Type B pancreatic cell (in vitro differentiated cells): ENCODE measurements at regions not wholly inside any gene's neighbourhood (a gene's known extent, or its start where the extent isn't known, plus 50 kb on each side); places are given as distances from the start of the nearest gene placed in this dataset.

ENCODE experiments used
- DNase-seq: peaks from one replicate; pipeline ENCODE4 v3.0.0; 2021; ENCODE audit warnings: mixed read lengths; ENCODE audit not compliant: unreplicated experiment; ENCODE audit errors: extremely low spot score
- H3K27ac Mint-ChIP-seq: 2 replicates; pipeline ENCODE4 v1.8.0; 2021; ENCODE audit warnings: mild to moderate bottlenecking, mixed read lengths
- H3K27me3 Mint-ChIP-seq: 2 replicates; pipeline ENCODE4 v1.8.0; 2021; ENCODE audit warnings: mixed read lengths
- H3K36me3 Mint-ChIP-seq: 2 replicates; pipeline ENCODE4 v1.8.0; 2021; ENCODE audit warnings: mixed read lengths
- H3K4me1 Mint-ChIP-seq: one replicate; pipeline ENCODE4 v1.8.0; 2021; ENCODE audit warnings: mixed read lengths; ENCODE audit not compliant: unreplicated experiment
- H3K4me3 Mint-ChIP-seq: 2 replicates; pipeline ENCODE4 v1.8.0; 2021; ENCODE audit warnings: mild to moderate bottlenecking, mixed read lengths
- H3K9me3 Mint-ChIP-seq: 2 replicates; pipeline ENCODE4 v1.8.0; 2021; ENCODE audit warnings: mixed read lengths
- CTCF ChIP-seq: fragments of 200-600 bp; sonication (generic); conservative IDR thresholded peaks from 2 replicates; pipeline ENCODE4 v1.5.0; 2021; ENCODE audit warnings: antibody characterized with exemption, mild to moderate bottlenecking

GRCh38 chr18:64438178-64438577, 289.3 kb upstream of the LINC00305 start:
- no peak for DNase-seq
- Mint-ChIP-seq H3K4me3 (no peak overlapping the region), H3K27ac (no peak overlapping the region), H3K9me3 (peaks cover 5% of the 10 kb centered on the region), H3K36me3 (no peaks in the 10 kb centered on the region), H3K27me3 (no peaks in the 10 kb centered on the region), H3K4me1 (no peaks in the 10 kb centered on the region)
- TF ChIP-seq CTCF: no peak

- Mint-ChIP-seq H3K4me1 (no peaks in the 10 kb centered on the region), H3K27ac (no peak overlapping the region), H3K4me3 (no peak overlapping the region), H3K36me3 (no peaks in the 10 kb centered on the region), H3K9me3 (peaks cover 5% of the 10 kb centered on the region), H3K27me3 (no peaks in the 10 kb centered on the region)
- TF ChIP-seq CTCF: no peak
- no peak for DNase-seq
Observed at GRCh38 chr18:64436111-64436510, 287.2 kb upstream of the LINC00305 start.

GRCh38 chr18:64419156-64419555, 270.3 kb upstream of the LINC00305 start:
- Mint-ChIP-seq H3K9me3 (no peaks in the 10 kb centered on the region), H3K36me3 (no peaks in the 10 kb centered on the region), H3K27ac (no peak overlapping the region), H3K4me3 (no peak overlapping the region), H3K27me3 (no peaks in the 10 kb centered on the region), H3K4me1 (no peaks in the 10 kb centered on the region)
- no peak for DNase-seq
- no peak for TF ChIP-seq CTCF

GRCh38 chr18:64416990-64417389, 268.1 kb upstream of the LINC00305 start:
- no peak overlapping the region for H3K27ac Mint-ChIP-seq
- no peaks in the 10 kb centered on the region for H3K36me3 Mint-ChIP-seq
- no peaks in the 10 kb centered on the region for H3K27me3 Mint-ChIP-seq
- no peaks in the 10 kb centered on the region for H3K4me1 Mint-ChIP-seq
- TF ChIP-seq CTCF: no peak
- DNase-seq: no peak
- no peak overlapping the region for H3K4me3 Mint-ChIP-seq
- H3K9me3 Mint-ChIP-seq: no peaks in the 10 kb centered on the region

- H3K9me3 Mint-ChIP-seq: no peaks in the 10 kb centered on the region
- no peak overlapping the region for H3K27ac Mint-ChIP-seq
- H3K36me3 Mint-ChIP-seq: no peaks in the 10 kb centered on the region
- H3K27me3 Mint-ChIP-seq: no peaks in the 10 kb centered on the region
- H3K4me1 Mint-ChIP-seq: peaks cover 7% of the 10 kb centered on the region
- no peak for TF ChIP-seq CTCF
- H3K4me3 Mint-ChIP-seq: no peak overlapping the region
- DNase-seq: no peak
Observed at GRCh38 chr18:64415218-64415617, 266.3 kb upstream of the LINC00305 start.

GRCh38 chr18:64410685-64411084, 261.8 kb upstream of the LINC00305 start:
- Mint-ChIP-seq H3K27ac (no peak overlapping the region), H3K36me3 (no peaks in the 10 kb centered on the region), H3K9me3 (no peaks in the 10 kb centered on the region), H3K27me3 (no peaks in the 10 kb centered on the region), H3K4me1 (peaks cover 7% of the 10 kb centered on the region), H3K4me3 (no peak overlapping the region)
- DNase-seq: no peak
- TF ChIP-seq CTCF: no peak
